NCI-H128 (cell line): ENCODE measurements at regions not wholly inside any gene's neighbourhood (a gene's known extent, or its start where the extent isn't known, plus 50 kb on each side); places are given as distances from the start of the nearest gene placed in this dataset.

Experiments used
- DNase-seq: peaks from one replicate; lab custom pipeline; 2025; ENCODE audit not compliant: unreplicated experiment; lab: John Stamatoyannopoulos, UW

DNA sequence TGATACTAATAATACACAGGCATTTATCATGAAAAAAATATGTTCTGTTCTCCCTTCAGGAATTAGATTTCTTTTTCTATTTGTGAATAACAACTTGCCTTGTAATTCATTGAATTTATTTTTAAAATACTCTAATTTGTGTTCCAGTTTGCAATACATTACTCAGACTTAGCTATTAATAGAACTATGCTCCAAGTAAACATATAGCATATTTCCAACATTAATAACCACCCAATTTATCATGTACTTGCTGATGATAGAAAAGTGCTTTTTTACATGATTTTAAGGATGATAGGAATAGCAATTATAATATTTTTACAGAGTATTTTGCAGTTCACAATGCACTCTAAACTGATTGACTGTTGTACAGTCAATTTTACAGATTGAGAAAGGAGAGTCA, 338.8 kb upstream of the SEMA3D start:
- DNase-seq: no peak

- DNase-seq: no peak
Measured at GRCh38 chr7:85522070-85522469, 335.2 kb upstream of the SEMA3D start.

- DNase-seq: no peak
Measured at GRCh38 chr7:85521108-85521694, 334.3 kb upstream of the SEMA3D start.

DNA sequence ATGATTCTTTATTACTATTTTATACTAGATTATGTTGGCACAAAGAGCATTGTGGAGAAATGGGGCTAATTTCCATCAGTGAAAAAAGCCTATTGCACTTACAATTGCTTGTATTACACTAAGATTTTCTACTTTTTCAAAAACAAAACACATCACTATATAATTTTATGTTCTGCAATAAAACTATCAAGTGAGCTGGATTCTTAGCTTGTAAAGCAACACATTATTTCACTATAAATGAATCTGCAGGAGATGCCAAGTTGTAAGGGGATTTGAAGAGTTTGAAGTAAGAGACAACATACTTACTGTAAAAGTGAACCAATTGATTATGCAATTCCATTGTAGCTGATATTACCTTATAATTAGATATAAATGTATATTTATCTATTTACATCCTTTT, 333.3 kb upstream of the SEMA3D start:
- DNase-seq: no peak

GRCh38 chr7:85516675-85517074, 329.8 kb upstream of the SEMA3D start:
- DNase-seq: no peak

GRCh38 chr7:85512790-85513189, 325.9 kb upstream of the SEMA3D start:
- no peak for DNase-seq

- no peak for DNase-seq
Measured at GRCh38 chr7:85510287-85510686, 323.4 kb upstream of the SEMA3D start.

DNA sequence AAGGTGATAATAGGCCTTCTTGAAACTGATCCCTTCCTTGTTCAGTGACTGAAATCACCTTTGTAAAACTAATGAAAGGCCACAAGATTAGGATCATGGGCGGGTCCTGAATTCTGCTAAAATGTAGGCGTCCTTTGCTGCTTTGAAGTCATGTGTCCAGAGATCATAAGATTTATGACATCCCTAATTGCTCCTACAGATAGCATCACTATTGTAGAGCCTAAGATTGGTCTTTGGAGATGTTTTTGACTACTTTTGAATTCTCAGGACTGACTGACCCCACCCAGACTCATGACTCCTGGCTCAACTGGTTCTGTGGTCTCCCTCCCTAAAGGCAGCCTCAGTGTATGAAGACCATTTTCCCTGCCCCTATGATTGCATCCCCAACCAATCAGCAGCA, 322.6 kb upstream of the SEMA3D start:
- no peak for DNase-seq

DNA sequence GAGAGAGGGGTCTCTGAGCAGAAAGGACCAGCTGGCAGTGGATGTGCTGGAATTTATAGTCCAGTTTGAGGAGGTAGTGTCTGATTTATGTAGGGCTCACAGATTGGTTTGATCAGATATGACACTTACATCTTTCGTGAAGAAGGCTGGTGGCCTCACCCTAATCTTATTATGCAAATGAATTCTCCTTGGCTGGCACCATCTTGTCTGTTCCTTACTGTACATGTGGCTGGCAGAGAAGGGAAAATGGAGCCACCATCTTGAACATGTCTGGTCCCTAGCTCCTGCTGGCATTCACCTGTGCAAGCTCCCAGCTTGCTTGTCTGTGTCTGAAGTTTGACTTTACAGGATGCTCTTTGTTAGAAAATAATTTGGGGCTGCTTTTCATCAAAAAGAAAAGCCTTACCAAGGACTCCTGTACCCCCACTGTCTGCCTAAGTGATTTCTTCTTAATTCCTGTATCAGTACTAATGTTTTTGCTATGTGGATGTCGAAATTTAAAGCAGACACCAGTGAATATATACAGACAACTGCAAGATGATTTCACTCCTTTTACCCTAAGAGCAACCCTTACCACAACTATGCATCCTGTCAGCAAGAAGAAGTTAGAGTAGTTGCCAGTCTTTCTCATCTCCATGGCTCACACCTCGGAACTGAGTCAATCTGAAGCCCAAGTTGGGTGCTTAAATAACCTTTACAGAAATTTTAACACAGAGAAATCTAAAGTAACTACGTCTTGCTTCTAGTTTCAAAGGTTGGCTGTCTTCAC, 322.0 kb upstream of the SEMA3D start:
- DNase-seq: no peak

DNA sequence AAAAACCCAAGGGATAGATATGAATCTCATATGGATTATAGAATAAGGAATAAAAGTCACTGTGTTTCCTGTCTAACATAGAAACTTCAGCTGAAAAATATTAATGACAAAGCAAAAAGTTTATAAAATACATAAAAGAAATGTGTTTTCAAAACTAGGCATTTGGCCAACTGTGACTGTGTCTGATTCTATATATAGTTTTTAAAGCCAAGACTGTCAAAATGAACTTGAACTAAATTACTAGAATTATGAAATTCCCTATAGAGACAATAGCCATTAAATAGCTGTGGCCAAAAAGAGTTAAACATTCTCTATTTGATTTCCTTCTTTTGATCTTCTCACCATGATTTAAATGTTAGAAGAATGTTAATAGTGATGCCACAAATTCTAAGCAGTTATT, 311.2 kb upstream of the SEMA3D start:
- DNase-seq: no peak

DNA sequence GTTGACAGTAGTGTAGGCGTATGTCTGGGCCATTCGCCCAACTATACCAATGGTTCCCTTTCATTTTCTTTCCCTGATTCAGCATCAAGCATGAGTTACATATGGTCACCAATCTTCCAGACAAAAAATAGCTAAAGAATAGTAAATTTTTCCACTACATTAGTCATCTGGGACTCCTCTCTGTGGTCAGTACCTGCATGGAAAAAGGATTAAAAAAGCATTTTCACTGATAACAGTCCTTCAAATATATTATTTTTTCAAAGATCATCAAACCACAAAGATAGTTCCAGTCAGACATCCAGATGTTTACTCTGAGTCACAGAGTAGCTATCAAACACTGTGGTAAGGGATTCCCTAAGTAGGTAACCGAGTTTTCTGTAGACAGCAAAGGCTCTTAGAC, 302.6 kb upstream of the SEMA3D start:
- DNase-seq: no peak

DNA sequence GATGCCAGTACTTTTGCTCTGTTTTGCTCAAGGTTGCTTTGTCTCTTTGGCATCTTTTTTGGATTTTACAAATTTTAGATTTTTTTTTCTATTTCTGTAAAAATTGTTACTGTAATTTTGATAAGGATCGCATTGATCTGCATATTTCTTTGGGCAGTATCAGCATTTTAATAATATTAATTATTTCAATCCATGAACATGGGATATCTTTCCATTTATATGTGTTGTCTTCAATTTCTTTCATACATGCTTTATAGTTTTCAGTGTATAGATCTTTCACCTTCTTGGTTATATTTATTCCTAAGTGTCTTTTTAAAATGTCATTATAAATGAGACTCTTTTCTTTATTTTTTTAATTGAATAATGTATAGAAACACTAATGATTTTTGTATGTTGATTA, 301.6 kb upstream of the SEMA3D start:
- DNase-seq: no peak

- no peak for DNase-seq
Measured at GRCh38 chr7:85483177-85483576, 296.3 kb upstream of the SEMA3D start.

DNA sequence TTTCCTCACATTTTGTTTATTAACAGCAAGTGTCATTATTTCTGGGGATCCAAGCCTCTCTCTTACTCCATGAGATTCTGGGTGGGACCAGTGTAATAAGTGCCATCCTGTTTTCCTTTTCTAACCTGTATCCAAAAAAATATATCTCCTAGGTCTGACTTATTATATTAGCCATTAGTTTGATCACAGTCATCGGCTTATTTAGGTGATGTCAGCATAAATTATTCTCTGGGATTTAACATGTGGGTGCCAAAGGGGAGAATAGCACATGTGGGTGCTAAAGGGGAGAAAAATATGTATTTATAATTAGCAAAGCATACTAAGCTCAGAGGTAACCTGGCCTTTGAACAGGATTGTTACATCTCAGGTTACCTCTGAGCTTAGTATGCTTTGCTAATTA, 293.8 kb upstream of the SEMA3D start:
- DNase-seq: no peak

DNA sequence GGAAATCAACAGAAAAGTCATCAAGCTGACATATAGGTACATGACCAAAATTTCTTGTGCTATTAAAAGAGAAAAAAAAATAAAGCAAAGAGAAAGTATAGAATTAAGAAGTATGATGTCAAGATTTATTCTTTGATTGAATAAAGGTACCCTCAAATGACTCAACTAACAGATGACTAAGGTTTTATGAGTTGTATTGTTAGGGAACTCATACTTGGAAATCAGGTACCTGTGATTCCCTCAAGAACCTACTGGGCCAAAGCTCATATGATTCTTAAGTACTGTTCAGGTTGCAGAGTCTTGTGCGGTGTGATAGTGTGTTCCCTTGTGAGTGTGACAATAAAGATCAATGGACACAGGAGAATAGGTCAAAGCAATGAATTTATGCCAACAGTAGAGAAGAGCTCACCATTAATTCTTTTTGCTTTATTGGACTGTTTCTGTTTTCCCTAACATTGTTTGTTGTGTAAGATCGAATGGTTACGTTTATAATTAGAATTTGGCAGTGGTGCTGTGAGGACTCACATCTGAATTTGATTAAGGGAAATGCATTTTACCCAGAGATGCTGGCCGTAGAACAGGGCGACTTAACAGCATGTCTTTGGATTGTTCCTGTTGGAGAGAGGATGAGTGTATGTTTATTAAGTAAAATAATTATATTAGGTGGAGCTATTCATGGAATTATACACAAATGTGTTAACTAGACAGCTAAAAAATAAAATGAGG, 293.2 kb upstream of the SEMA3D start:
- DNase-seq: no peak

DNA sequence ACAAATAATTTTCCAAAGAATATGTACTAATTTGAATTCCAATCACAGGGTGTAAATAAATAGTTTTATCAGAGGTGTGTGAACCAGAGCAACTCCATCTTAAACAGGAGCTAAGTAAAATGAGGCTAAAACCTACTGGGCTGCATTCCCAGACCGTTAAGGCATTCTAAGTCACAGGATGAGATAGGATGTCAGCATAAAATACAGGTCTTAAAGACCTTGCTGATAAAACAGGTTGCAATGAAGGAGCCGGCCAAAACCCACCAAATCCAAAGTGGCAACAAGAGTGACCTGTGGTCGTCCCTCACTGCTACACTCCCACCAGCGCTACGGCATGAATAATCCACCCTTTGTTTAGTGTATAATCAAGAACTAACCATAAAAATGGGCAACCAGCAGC, 291.7 kb upstream of the SEMA3D start:
- DNase-seq: no peak

GRCh38 chr7:85475476-85475875, 288.6 kb upstream of the SEMA3D start:
- DNase-seq: no peak

DNA sequence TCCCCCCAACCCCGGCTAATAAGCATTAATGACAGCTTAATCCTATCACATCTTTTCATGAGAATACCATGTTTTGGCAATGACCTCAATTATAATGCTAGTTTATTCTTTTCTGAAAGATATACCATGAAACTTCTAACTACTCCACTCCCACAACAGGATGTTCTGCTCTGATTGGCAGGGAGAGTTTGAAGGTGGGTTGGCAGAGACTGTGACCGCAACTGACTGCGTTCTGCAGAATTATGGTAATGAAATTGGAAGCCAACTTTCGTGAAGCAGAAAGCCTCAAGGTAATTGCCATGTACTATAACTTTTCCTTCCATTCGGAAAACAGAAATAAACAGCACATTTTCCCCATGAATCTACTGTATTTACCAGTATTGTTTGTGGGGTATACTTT, 288.2 kb upstream of the SEMA3D start:
- no peak for DNase-seq

DNA sequence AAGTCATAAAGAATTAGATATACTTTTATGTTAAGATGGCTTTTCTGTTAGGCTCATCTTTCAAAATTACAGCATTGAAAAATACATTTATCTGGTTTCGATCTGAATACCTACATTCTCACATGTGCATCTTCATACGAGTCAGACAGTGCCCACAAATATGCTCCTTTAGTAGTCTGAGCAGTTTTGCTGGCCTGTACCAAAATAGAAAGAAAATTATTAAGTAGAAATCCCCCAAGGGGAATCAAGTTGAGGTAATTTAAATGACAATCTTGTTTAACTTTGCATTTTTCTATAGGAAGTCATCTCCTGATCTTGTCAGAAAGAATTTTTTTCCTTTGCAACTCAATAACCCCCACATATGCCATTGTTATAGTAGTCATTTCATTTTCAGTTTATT, 287.4 kb upstream of the SEMA3D start:
- DNase-seq: no peak

GRCh38 chr7:85471740-85472139, 284.9 kb upstream of the SEMA3D start:
- no peak for DNase-seq

DNA sequence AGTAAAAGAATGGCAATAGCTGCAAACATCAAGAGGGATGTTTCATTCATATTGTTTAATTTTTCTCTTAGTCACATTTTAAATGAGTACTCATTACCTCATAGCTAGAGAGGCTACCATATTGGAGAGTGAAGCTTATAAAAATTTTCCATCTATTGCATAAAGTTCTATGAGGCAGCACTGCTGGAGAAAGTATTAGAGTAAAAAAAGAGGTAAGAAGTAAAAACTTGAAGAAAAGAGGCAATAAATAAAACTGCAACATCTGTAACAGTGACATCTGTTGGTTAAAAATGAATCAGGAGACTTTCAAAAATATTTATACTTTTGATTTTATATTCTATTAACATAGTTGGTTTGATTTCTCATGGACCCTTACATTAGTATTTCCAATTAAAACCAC, 284.5 kb upstream of the SEMA3D start:
- no peak for DNase-seq

DNA sequence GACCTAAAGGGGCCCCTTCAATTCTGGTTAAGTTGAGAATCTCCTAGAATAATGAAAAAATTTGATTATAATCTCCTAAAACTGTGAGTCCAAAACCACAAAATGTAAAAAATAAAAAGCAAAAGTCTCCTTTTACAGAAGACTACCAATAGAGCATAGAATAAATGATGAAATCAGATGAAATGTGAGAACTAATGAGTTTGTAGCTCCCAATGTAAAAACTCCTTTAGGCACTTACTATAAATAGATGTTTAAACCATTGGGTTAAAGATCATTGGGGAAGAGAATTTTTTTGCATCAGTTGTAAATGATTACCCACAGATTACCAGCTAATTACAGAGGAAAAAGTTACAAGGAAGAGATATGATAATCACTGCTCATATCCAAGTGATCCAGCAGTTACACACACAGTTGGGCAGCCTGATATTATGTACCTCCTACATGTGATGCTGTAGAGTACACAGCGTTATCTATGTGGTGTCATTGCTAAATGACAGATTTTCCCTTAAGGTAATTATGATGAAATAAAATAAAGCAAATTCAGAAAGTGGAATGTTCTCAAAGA, 282.7 kb upstream of the SEMA3D start:
- DNase-seq: no peak
